Panc1 (cell line): ENCODE measurements at regions not wholly inside any gene's neighbourhood (a gene's known extent, or its start where the extent isn't known, plus 50 kb on each side); places are given as distances from the start of the nearest gene placed in this dataset.

Experiments
- ATAC-seq: fragments of 200-7000 bp; cut with Tn5 transposase; 2 replicates; pipeline ENCODE4 v1.9.1; 2020; ENCODE audit warnings: mild to moderate bottlenecking, moderate library complexity
- BruUV-seq: library from RNA; stranded (reverse); fragments of 400-500 nt; replicated peaks from 2 replicates; lab custom pipeline; 2021; lab: Mats Ljungman, UMichigan
- CTCF ChIA-PET: fragments of 300-600 bp; sonication (Branson Sonifier 250); formaldehyde crosslinking; loops from one replicate; lab custom pipeline; 2022; ENCODE audit warnings: antibody characterized with exemption; lab: Charles Lee
- POLR2A ChIA-PET: fragments of 300-600 bp; sonication (Branson Sonifier 250); formaldehyde crosslinking; loops from one replicate; lab custom pipeline; 2022; ENCODE audit warnings: antibody characterized with exemption; lab: Charles Lee
- DNase-seq: peaks from one replicate; pipeline ENCODE4 v3.0.0-alpha.2; 2010; ENCODE audit warnings: low read depth, low spot score
- H3K27ac ChIP-seq: 2 replicates; pipeline ENCODE4 v1.5.1; 2011; ENCODE audit warnings: mild to moderate bottlenecking, low read length, inconsistent platforms
- H3K27me3 ChIP-seq: fragments of 200-500 bp; sonication (Bioruptor generic); 2 replicates; pipeline ENCODE4 v1.6.0; 2014; ENCODE audit warnings: low read length, inconsistent platforms; ENCODE audit not compliant: control insufficient read depth, insufficient read depth
- H3K36me3 ChIP-seq: fragments of 200-500 bp; sonication (Bioruptor generic); 2 replicates; pipeline ENCODE4 v1.5.1; 2014; ENCODE audit warnings: inconsistent platforms, mild to moderate bottlenecking, low read length, moderate library complexity; ENCODE audit not compliant: control insufficient read depth, insufficient read depth
- H3K4me1 ChIP-seq: 2 replicates; pipeline ENCODE4 v1.5.1; 2011; ENCODE audit warnings: inconsistent platforms, mild to moderate bottlenecking, low read length, moderate library complexity; ENCODE audit not compliant: control insufficient read depth, insufficient read depth
- H3K4me3 ChIP-seq, 2 experiments: 2 replicates each; pipeline ENCODE4 v1.5.1; 2011 to 2012; ENCODE audit warnings: low read depth in 2 of 2, low read length in 2 of 2, mild to moderate bottlenecking in 2 of 2, inconsistent platforms in 1 of 2, moderate library complexity in 1 of 2
- H3K9me3 ChIP-seq: fragments of 200-500 bp; sonication (Bioruptor generic); 2 replicates; pipeline ENCODE4 v1.5.1; 2014; ENCODE audit warnings: low read depth, mild to moderate bottlenecking, inconsistent platforms, low read length, moderate library complexity; ENCODE audit not compliant: control insufficient read depth, insufficient read depth
- POLR2AphosphoS5 ChIP-seq: IDR thresholded peaks from 2 replicates; pipeline ENCODE4 v1.6.1; 2012; ENCODE audit warnings: mild to moderate bottlenecking, low read depth, low read length, moderate library complexity
- REST ChIP-seq, 2 experiments: IDR thresholded peaks; 2 replicates each; pipeline ENCODE4 v1.6.1; 2011 to 2012; ENCODE audit warnings: low read depth in 2 of 2, control low read depth in 1 of 2, low read length in 1 of 2, mild to moderate bottlenecking in 1 of 2, moderate library complexity in 1 of 2; ENCODE audit not compliant: insufficient read depth in 1 of 2
- SIN3A ChIP-seq: IDR thresholded peaks from 2 replicates; pipeline ENCODE4 v1.6.1; 2012; ENCODE audit warnings: low read depth, mild to moderate bottlenecking, low read length, moderate library complexity, borderline replicate concordance; ENCODE audit not compliant: insufficient read depth
- TCF7L2 ChIP-seq: IDR thresholded peaks from 2 replicates; pipeline ENCODE4 v1.6.1; 2011; ENCODE audit warnings: mild to moderate bottlenecking, low read depth, low read length, inconsistent platforms
- in situ Hi-C: cut with HindIII; loops from 2 replicates; pipeline ENCODE4 v1.10.0; 2016; ENCODE audit warnings: low sequenced_read_pairs, low pct_unique_long_range_greater_than_20kb
- intact Hi-C: fragments of 100-400 bp; cut with micrococcal nuclease; formaldehyde crosslinking; loops from one replicate; pipeline ENCODE4 v1.10.0; 2022; ENCODE audit not compliant: unreplicated experiment
- TF ChIP-seq, protein P1 (sequence below): fragments of 450-650 bp; IDR thresholded peaks from 2 replicates; pipeline ENCODE4 v1.5.1; 2017; ENCODE audit warnings: mild to moderate bottlenecking

GRCh38 chr5:25387953-25388352 lies 743.2 kb upstream of the CDH10 start:
- H3K27ac ChIP-seq, result no peak overlapping the region
- H3K4me1 ChIP-seq, result no peaks in the 10 kb centered on the region
- no TSS peak for BruUV-seq
- ChIA-PET CTCF (no interaction called here), POLR2A (no interaction called here)
- no peaks in the 10 kb centered on the region for H3K9me3 ChIP-seq
- no peak overlapping the region for H3K4me3 ChIP-seq
- ATAC-seq, result no peak
- no peaks in the 10 kb centered on the region for H3K27me3 ChIP-seq
- TF ChIP-seq TCF7L2, result no peak
- no peak for TF ChIP-seq SIN3A
- TF ChIP-seq REST (IDR thresholded peaks at IDR 0.05; ENCODE audit: insufficient read depth in 1 of 2, low read depth in 2 of 2, low read length in 1 of 2), result no peak
- intact Hi-C loops (no loop called here), in situ Hi-C loops (no loop called here)
- DNase-seq, result no peak
- no peaks in the 10 kb centered on the region for H3K36me3 ChIP-seq

GRCh38 chr5:25362799-25363198 lies 718.0 kb upstream of the CDH10 start:
- TF ChIP-seq SIN3A (no peak), TCF7L2 (no peak), POLR2AphosphoS5 (no peak), REST (IDR thresholded peaks at IDR 0.05; ENCODE audit: insufficient read depth in 1 of 2, low read depth in 2 of 2, low read length in 1 of 2) (no peak)
- TF ChIP-seq, protein P1, sequence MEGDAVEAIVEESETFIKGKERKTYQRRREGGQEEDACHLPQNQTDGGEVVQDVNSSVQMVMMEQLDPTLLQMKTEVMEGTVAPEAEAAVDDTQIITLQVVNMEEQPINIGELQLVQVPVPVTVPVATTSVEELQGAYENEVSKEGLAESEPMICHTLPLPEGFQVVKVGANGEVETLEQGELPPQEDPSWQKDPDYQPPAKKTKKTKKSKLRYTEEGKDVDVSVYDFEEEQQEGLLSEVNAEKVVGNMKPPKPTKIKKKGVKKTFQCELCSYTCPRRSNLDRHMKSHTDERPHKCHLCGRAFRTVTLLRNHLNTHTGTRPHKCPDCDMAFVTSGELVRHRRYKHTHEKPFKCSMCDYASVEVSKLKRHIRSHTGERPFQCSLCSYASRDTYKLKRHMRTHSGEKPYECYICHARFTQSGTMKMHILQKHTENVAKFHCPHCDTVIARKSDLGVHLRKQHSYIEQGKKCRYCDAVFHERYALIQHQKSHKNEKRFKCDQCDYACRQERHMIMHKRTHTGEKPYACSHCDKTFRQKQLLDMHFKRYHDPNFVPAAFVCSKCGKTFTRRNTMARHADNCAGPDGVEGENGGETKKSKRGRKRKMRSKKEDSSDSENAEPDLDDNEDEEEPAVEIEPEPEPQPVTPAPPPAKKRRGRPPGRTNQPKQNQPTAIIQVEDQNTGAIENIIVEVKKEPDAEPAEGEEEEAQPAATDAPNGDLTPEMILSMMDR, result no peak
- no TSS peak for BruUV-seq
- Histone ChIP-seq H3K9me3 (no peaks in the 10 kb centered on the region), H3K36me3 (no peaks in the 10 kb centered on the region), H3K4me3 (no peak overlapping the region), H3K4me1 (no peaks in the 10 kb centered on the region), H3K27ac (no peak overlapping the region), H3K27me3 (no peaks in the 10 kb centered on the region)
- intact Hi-C loops (no loop called here), in situ Hi-C loops (no loop called here)
- CTCF ChIA-PET, result no interaction called here
- ATAC-seq (peak; percentile 68; the same call in 1 of the 2 replicates), DNase-seq (no peak)
- POLR2A ChIA-PET, result no interaction called here
